HEK293T (cell line): ENCODE measurements at regions not wholly inside any gene's neighbourhood (a gene's known extent, or its start where the extent isn't known, plus 50 kb on each side); places are given as distances from the start of the nearest gene placed in this dataset.

Experiments used
- BHLHE40 ChIP-seq: fragments of 450-650 bp; IDR thresholded peaks from 2 replicates; pipeline ENCODE4 v1.6.1; 2016; ENCODE audit warnings: mild to moderate bottlenecking, moderate library complexity, borderline replicate concordance
- ELF4 ChIP-seq: fragments of 450-650 bp; IDR thresholded peaks from 2 replicates; pipeline ENCODE4 v1.6.1; 2017; ENCODE audit warnings: antibody characterized with exemption
- FOXK2 ChIP-seq: fragments of 450-650 bp; IDR thresholded peaks from 2 replicates; pipeline ENCODE4 v1.6.1; 2016; ENCODE audit warnings: mild to moderate bottlenecking
- FOXM1 ChIP-seq: fragments of 450-650 bp; IDR thresholded peaks from 2 replicates; pipeline ENCODE4 v1.6.1; 2017; ENCODE audit warnings: mild to moderate bottlenecking, borderline replicate concordance
- HDGF ChIP-seq: fragments of 450-650 bp; IDR thresholded peaks from 2 replicates; pipeline ENCODE4 v1.6.1; 2017; ENCODE audit warnings: antibody characterized with exemption, borderline replicate concordance
- L3MBTL2 ChIP-seq: fragments of 450-650 bp; conservative IDR thresholded peaks from 2 replicates; pipeline ENCODE4 v1.6.1; 2016; ENCODE audit warnings: mild to moderate bottlenecking
- LEF1 ChIP-seq: fragments of 450-650 bp; IDR thresholded peaks from 2 replicates; pipeline ENCODE4 v1.6.1; 2017; ENCODE audit warnings: mild to moderate bottlenecking, borderline replicate concordance
- NFRKB ChIP-seq: fragments of 450-650 bp; IDR thresholded peaks from 2 replicates; pipeline ENCODE4 v1.6.1; 2016; ENCODE audit warnings: mild to moderate bottlenecking, moderate library complexity
- SUZ12 ChIP-seq: fragments of 450-650 bp; IDR thresholded peaks from 2 replicates; pipeline ENCODE4 v1.6.1; 2016; ENCODE audit warnings: mild to moderate bottlenecking
- ZNF384 ChIP-seq: fragments of 450-650 bp; IDR thresholded peaks from 2 replicates; pipeline ENCODE4 v1.6.1; 2016

DNA sequence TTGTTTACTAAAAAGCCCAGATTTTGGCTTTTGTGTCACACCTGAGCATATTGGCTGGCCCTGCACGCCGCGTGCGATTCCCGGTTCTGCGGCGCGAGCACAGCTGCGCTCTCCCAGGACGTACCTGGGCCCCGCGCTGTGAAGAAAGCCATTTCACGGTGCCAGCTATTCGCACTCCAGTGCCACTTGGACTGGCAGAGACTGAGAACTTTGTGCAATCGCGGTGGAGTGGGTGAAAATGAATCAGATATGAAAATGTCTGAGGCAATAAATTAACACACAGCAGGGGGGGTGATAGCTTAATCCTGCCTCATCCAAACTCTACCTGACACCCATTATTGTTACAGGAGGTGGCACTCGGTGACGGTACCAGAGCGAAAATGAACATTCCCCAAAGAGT is 330.1 kb upstream of the MGMT start:
- TF ChIP-seq BHLHE40 (no peak), HDGF (no peak), SUZ12 (no peak), NFRKB (no peak), FOXK2 (no peak), ELF4 (no peak), L3MBTL2 (no peak), LEF1 (no peak), FOXM1 (no peak), ZNF384 (no peak)
